HepG2 (cell line): ENCODE measurements at regions not wholly inside any gene's neighbourhood (a gene's known extent, or its start where the extent isn't known, plus 50 kb on each side); places are given as distances from the start of the nearest gene placed in this dataset.

Experiments
- ATAC-seq: fragments of 200-7000 bp; cut with Tn5 transposase; 3 replicates; pipeline ENCODE4 v1.9.1; 2020; ENCODE audit warnings: mild to moderate bottlenecking, moderate library complexity
- BruUV-seq: library from RNA; stranded (reverse); fragments of 400-500 nt; replicated peaks from 2 replicates; lab custom pipeline; 2021; lab: Mats Ljungman, UMichigan
- CTCF ChIA-PET: fragments of 300-600 bp; formaldehyde crosslinking; extraction: SDS; loops from one replicate; lab custom pipeline; 2021; ENCODE audit warnings: low total read pairs, inconsistent platforms, low intra/inter-chr PET ratio; lab: Yijun Ruan, JAX
- POLR2A ChIA-PET: fragments of 350-600 bp; sonication (Branson Sonifier 250); formaldehyde crosslinking; loops from one replicate; lab custom pipeline; 2020; ENCODE audit warnings: antibody characterized with exemption, inconsistent platforms; lab: Yijun Ruan, JAX
- DNase-seq: peaks from one replicate; pipeline ENCODE4 v3.0.0-alpha.2; 2015; ENCODE audit warnings: low spot score
- FAIRE-seq: peaks from 3 replicates; lab custom pipeline; 2011; peaks lifted over from hg19 to GRCh38; lab: Jason Lieb, UNC
- H2AFZ ChIP-seq: one replicate; pipeline ENCODE4 v1.6.1; 2011; ENCODE audit warnings: low read length, inconsistent platforms
- H3K27ac ChIP-seq: fragments of 300-600 bp; 3 replicates; pipeline ENCODE4 v1.8.0; 2011; ENCODE audit warnings: mixed run types, mild to moderate bottlenecking, mixed read lengths, low read length, inconsistent platforms; ENCODE audit not compliant: insufficient read depth; ENCODE audit errors: extremely low read length
- H3K27me3 ChIP-seq, 2 experiments: fragments of 200-600 bp in 1 of 2; 2 replicates in 1 of 2; 3 replicates in 1 of 2; pipeline versions ENCODE4 v1.6.0 to v1.8.0; 2011; ENCODE audit warnings: low read length in 2 of 2, mild to moderate bottlenecking in 2 of 2, moderate library complexity in 2 of 2, inconsistent platforms in 1 of 2; ENCODE audit not compliant: insufficient read depth in 2 of 2, control insufficient read depth in 1 of 2
- H3K36me3 ChIP-seq, 2 experiments: fragments of 200-600 bp in 1 of 2; replicated peaks in 1 of 2; 2 replicates in 1 of 2; 3 replicates in 1 of 2; pipeline versions ENCODE4 v1.5.1 to v1.8.0; 2011; ENCODE audit warnings: low read length in 2 of 2, inconsistent platforms in 1 of 2; ENCODE audit not compliant: insufficient read depth in 2 of 2, control insufficient read depth in 1 of 2
- H3K4me1 ChIP-seq: 2 replicates; pipeline ENCODE4 v1.5.1; 2012; ENCODE audit warnings: low read length, inconsistent platforms; ENCODE audit not compliant: insufficient read depth
- H3K4me2 ChIP-seq: 2 replicates; pipeline ENCODE4 v1.6.0; 2011; ENCODE audit warnings: low read depth, low read length, inconsistent platforms
- H3K4me3 ChIP-seq, 3 experiments: fragments of 200-600 bp in 1 of 3; sonication (generic), shearing (Covaris generic) in 1 of 3; replicated peaks in 1 of 3; 2 replicates each; pipeline ENCODE4 v1.5.1; 2011 to 2016; ENCODE audit warnings: low read length in 3 of 3, inconsistent platforms in 2 of 3, low read depth in 2 of 3, mild to moderate bottlenecking in 2 of 3, control low read depth in 1 of 3, mixed read lengths in 1 of 3; ENCODE audit not compliant: insufficient read depth in 1 of 3
- H3K79me2 ChIP-seq: one replicate; pipeline ENCODE4 v1.6.1; 2011; ENCODE audit warnings: low read length, inconsistent platforms; ENCODE audit not compliant: insufficient read depth
- H3K9ac ChIP-seq: 2 replicates; pipeline ENCODE4 v1.6.0; 2011; ENCODE audit warnings: mild to moderate bottlenecking, low read depth, low read length, inconsistent platforms; ENCODE audit not compliant: insufficient read depth
- H3K9me3 ChIP-seq: 2 replicates; pipeline ENCODE4 v1.5.1; 2012; ENCODE audit warnings: mild to moderate bottlenecking, low read length
- H4K20me1 ChIP-seq: 2 replicates; pipeline ENCODE4 v1.6.0; 2011; ENCODE audit warnings: inconsistent platforms, mild to moderate bottlenecking, low read length, moderate library complexity; ENCODE audit not compliant: insufficient read depth
- CENPBD1 ChIP-seq: sonication (generic); formaldehyde crosslinking; IDR thresholded peaks from 2 replicates; pipeline ENCODE4 v1.8.0; 2022; ENCODE audit warnings: missing genetic modification reagents, low read depth, mild to moderate bottlenecking, borderline replicate concordance
- KLF6 ChIP-seq: IDR thresholded peaks from 2 replicates; pipeline ENCODE4 v1.8.0; 2016; ENCODE audit warnings: missing biosample characterization, missing genetic modification reagents
- NPAS2 ChIP-seq: sonication (generic); formaldehyde crosslinking; IDR thresholded peaks from 2 replicates; pipeline ENCODE4 v1.8.0; 2022; ENCODE audit warnings: mild to moderate bottlenecking, missing genetic modification reagents, borderline replicate concordance
- RFXAP ChIP-seq: sonication (generic); formaldehyde crosslinking; IDR thresholded peaks from 2 replicates; pipeline ENCODE4 v1.4.0; 2020; ENCODE audit warnings: missing genetic modification reagents, borderline replicate concordance
- SIN3A ChIP-seq: IDR thresholded peaks from 2 replicates; pipeline ENCODE4 v1.6.1; 2011; ENCODE audit warnings: low read depth, mild to moderate bottlenecking, control low read depth, low read length, borderline replicate concordance
- TRIM22 ChIP-seq: fragments of 450-650 bp; IDR thresholded peaks from 2 replicates; pipeline ENCODE4 v1.6.1; 2017
- ZFP36 ChIP-seq: fragments of 150-350 bp; IDR thresholded peaks from 2 replicates; pipeline ENCODE4 v1.6.1; 2018; ENCODE audit warnings: borderline replicate concordance, low read length, low read depth; ENCODE audit not compliant: partially characterized antibody
- ZFP62 ChIP-seq: sonication (generic); formaldehyde crosslinking; IDR thresholded peaks from 2 replicates; pipeline ENCODE4 v1.4.0; 2020; ENCODE audit warnings: missing genetic modification reagents
- ZMAT3 ChIP-seq: sonication (generic); formaldehyde crosslinking; conservative IDR thresholded peaks from 2 replicates; pipeline ENCODE4 v1.7.0; 2021; ENCODE audit warnings: missing genetic modification reagents
- ZNF136 ChIP-seq: sonication (generic); formaldehyde crosslinking; IDR thresholded peaks from 2 replicates; pipeline ENCODE4 v1.8.1; 2022; ENCODE audit warnings: low read depth, mild to moderate bottlenecking, moderate library complexity, missing genetic modification reagents
- ZNF580 ChIP-seq: IDR thresholded peaks from 2 replicates; pipeline ENCODE4 v1.6.1; 2016; ENCODE audit warnings: low read depth, borderline replicate concordance
- ZNF614 ChIP-seq: IDR thresholded peaks from 2 replicates; pipeline ENCODE4 v1.6.1; 2018; ENCODE audit warnings: missing biosample characterization, missing genetic modification reagents, inconsistent platforms, borderline replicate concordance
- ZNF652 ChIP-seq: IDR thresholded peaks from 2 replicates; pipeline ENCODE4 v1.6.1; 2016; ENCODE audit warnings: low read depth, borderline replicate concordance
- WGBS: methylation state at CpG from one replicate; pipeline ENCODE4 v1.1.6; 2017; ENCODE audit warnings: low lambda C conversion rate; 5-methylcytosine and 5-hydroxymethylcytosine counted together
- in situ Hi-C: cut with HindIII; loops from 2 replicates; pipeline ENCODE4 v1.10.0; 2017; ENCODE audit warnings: low pct_unique_long_range_greater_than_20kb; ENCODE audit not compliant: extremely low pct_ligation_motif_present
- intact Hi-C: fragments of 100-400 bp; cut with micrococcal nuclease; formaldehyde crosslinking; loops from one replicate; pipeline ENCODE4 v1.10.0; 2022; ENCODE audit not compliant: unreplicated experiment

GRCh38 chr18:55113800-55114199 lies 154.5 kb upstream of the CCDC68 start:
- Histone ChIP-seq H3K4me1 (no peaks in the 10 kb centered on the region), H3K4me2 (no peak overlapping the region), H4K20me1 (no peaks in the 10 kb centered on the region), H3K9ac (no peak overlapping the region), H3K9me3 (no peaks in the 10 kb centered on the region; the same call in 1 of the 2 replicates), H3K4me3 (no peak overlapping the region), H2AFZ (no peak overlapping the region), H3K27ac (no peak overlapping the region), H3K36me3 (no peaks in the 10 kb centered on the region), H3K27me3 (no peaks in the 10 kb centered on the region), H3K79me2 (no peaks in the 10 kb centered on the region)
- BruUV-seq = no TSS peak
- in situ Hi-C loops = no loop called here
- TF ChIP-seq CENPBD1 (no peak), TRIM22 (no peak), SIN3A (no peak), ZNF136 (no peak), KLF6 (CRISPR knock-in tag) (no peak), ZNF580 (no peak), RFXAP (CRISPR knock-in tag) (no peak), ZNF614 (CRISPR knock-in tag) (no peak), ZMAT3 (CRISPR knock-in tag) (no peak), ZFP62 (no peak), NPAS2 (CRISPR knock-in tag) (no peak), ZFP36 (no peak), ZNF652 (no peak)
- ChIA-PET CTCF (no interaction called here), POLR2A (no interaction called here)
- no peak for ATAC-seq
- WGBS = 9% methylated on average over 5 of the region's 5 CpGs
- DNase-seq = no peak
- intact Hi-C loops = no loop called here
- no peak for FAIRE-seq
